DOHH2 (cell line): ENCODE measurements at regions not wholly inside any gene's neighbourhood (a gene's known extent, or its start where the extent isn't known, plus 50 kb on each side); places are given as distances from the start of the nearest gene placed in this dataset.
A peak's percentile ranks its signal among the peaks of the same experiment; 100 is the strongest.

Source experiments
- H3F3A ChIP-seq: fragments of 200-600 bp; sonication (generic), shearing (Covaris generic); 2 replicates; pipeline ENCODE4 v1.6.0; 2016; ENCODE audit warnings: antibody characterized with exemption, mild to moderate bottlenecking; ENCODE audit not compliant: control insufficient read depth, insufficient read depth
- H3K27ac ChIP-seq: fragments of 200-600 bp; sonication (generic); 2 replicates; pipeline ENCODE4 v1.5.1; 2014; ENCODE audit warnings: low read depth, mild to moderate bottlenecking, low read length, moderate library complexity
- H3K27me3 ChIP-seq: fragments of 200-600 bp; sonication (generic); 2 replicates; pipeline ENCODE4 v1.6.1; 2014; ENCODE audit warnings: mild to moderate bottlenecking, low read length, mixed read lengths; ENCODE audit not compliant: control insufficient read depth
- H3K36me3 ChIP-seq: fragments of 200-600 bp; sonication (generic); 2 replicates; pipeline ENCODE4 v1.6.1; 2014; ENCODE audit warnings: mild to moderate bottlenecking, low read length, moderate library complexity, mixed read lengths; ENCODE audit not compliant: control insufficient read depth
- H3K4me1 ChIP-seq: fragments of 200-600 bp; sonication (generic); 2 replicates; pipeline ENCODE4 v1.6.1; 2014; ENCODE audit warnings: mild to moderate bottlenecking, low read length, mixed read lengths; ENCODE audit not compliant: control insufficient read depth
- H3K4me2 ChIP-seq: fragments of 200-600 bp; sonication (generic); 2 replicates; pipeline ENCODE4 v1.6.0; 2014; ENCODE audit warnings: mild to moderate bottlenecking, low read length, moderate library complexity
- H3K4me3 ChIP-seq: fragments of 200-600 bp; sonication (generic); 2 replicates; pipeline ENCODE4 v1.5.1; 2014; ENCODE audit warnings: mild to moderate bottlenecking, low read length, mixed read lengths
- H3K79me2 ChIP-seq: fragments of 200-600 bp; sonication (generic); 2 replicates; pipeline ENCODE4 v1.6.1; 2014; ENCODE audit warnings: mild to moderate bottlenecking, low read length, mixed read lengths; ENCODE audit not compliant: control insufficient read depth
- H3K9me2 ChIP-seq: fragments of 200-600 bp; sonication (generic); replicated peaks from 2 replicates; pipeline ENCODE4 v1.6.1; 2014; ENCODE audit warnings: mild to moderate bottlenecking, low read length, mixed read lengths; ENCODE audit not compliant: control insufficient read depth
- H3K9me3 ChIP-seq: fragments of 200-600 bp; sonication (generic); 2 replicates; pipeline ENCODE4 v1.6.1; 2014; ENCODE audit warnings: antibody characterized with exemption, low read length, mixed read lengths; ENCODE audit not compliant: control insufficient read depth, insufficient read depth
- H4K20me1 ChIP-seq: fragments of 200-600 bp; sonication (generic); 2 replicates; pipeline ENCODE4 v1.6.0; 2014; ENCODE audit warnings: low read depth, mild to moderate bottlenecking, antibody characterized with exemption, low read length, moderate library complexity; ENCODE audit not compliant: control insufficient read depth, insufficient read depth
- CTCF ChIP-seq: fragments of 200-600 bp; sonication (generic); IDR thresholded peaks from one replicate; pipeline ENCODE4 v1.5.1; 2014; ENCODE audit warnings: antibody characterized with exemption, mild to moderate bottlenecking, low read depth, low read length; ENCODE audit not compliant: poor library complexity, severe bottlenecking
- EZH2phosphoT487 ChIP-seq: fragments of 200-600 bp; sonication (generic); IDR thresholded peaks from 2 replicates; pipeline ENCODE4 v1.6.1; 2017; ENCODE audit warnings: borderline replicate concordance, mild to moderate bottlenecking, antibody characterized with exemption, low read length, moderate library complexity, mixed read lengths

- no peaks in the 10 kb centered on the region for H3K79me2 ChIP-seq
- H3K27me3 ChIP-seq, result no peaks in the 10 kb centered on the region
- no peaks in the 10 kb centered on the region for H3K9me2 ChIP-seq
- H3K36me3 ChIP-seq, result no peaks in the 10 kb centered on the region
- H3K4me2 ChIP-seq, result no peak overlapping the region
- no peak overlapping the region for H3K4me3 ChIP-seq
- H3K4me1 ChIP-seq, result 0 out of 2 replicates have a peak, but pooled peaks cover 3% of the 10 kb centered on the region
- H3F3A ChIP-seq, result no peaks in the 10 kb centered on the region
- H3K9me3 ChIP-seq, result no peaks in the 10 kb centered on the region; the same call in 1 of the 2 replicates
- TF ChIP-seq EZH2phosphoT487 (no peak), CTCF (peak; percentile 50)
- H4K20me1 ChIP-seq, result no peaks in the 10 kb centered on the region
- no peak overlapping the region for H3K27ac ChIP-seq
Measured at GRCh38 chr6:140671926-140672325, 1297.5 kb upstream of the CITED2 start.

- no peaks in the 10 kb centered on the region for H3F3A ChIP-seq
- H3K4me1 ChIP-seq, result 0 out of 2 replicates have a peak, but pooled peaks cover 3% of the 10 kb centered on the region
- no peaks in the 10 kb centered on the region for H3K27me3 ChIP-seq
- H3K79me2 ChIP-seq, result no peaks in the 10 kb centered on the region
- no peak overlapping the region for H3K4me2 ChIP-seq
- no peak for TF ChIP-seq EZH2phosphoT487
- no peak for TF ChIP-seq CTCF
- no peaks in the 10 kb centered on the region for H3K9me3 ChIP-seq
- H4K20me1 ChIP-seq, result no peaks in the 10 kb centered on the region
- H3K9me2 ChIP-seq, result no peaks in the 10 kb centered on the region
- no peak overlapping the region for H3K4me3 ChIP-seq
- no peaks in the 10 kb centered on the region for H3K36me3 ChIP-seq
- no peak overlapping the region for H3K27ac ChIP-seq
Measured at GRCh38 chr6:140670021-140670420, 1295.6 kb upstream of the CITED2 start.

- no peaks in the 10 kb centered on the region for H3K27me3 ChIP-seq
- H3K9me2 ChIP-seq, result no peaks in the 10 kb centered on the region
- H3F3A ChIP-seq, result no peaks in the 10 kb centered on the region
- H3K27ac ChIP-seq, result no peak overlapping the region
- H3K79me2 ChIP-seq, result no peaks in the 10 kb centered on the region
- no peaks in the 10 kb centered on the region for H4K20me1 ChIP-seq
- no peak overlapping the region for H3K4me3 ChIP-seq
- no peaks in the 10 kb centered on the region for H3K9me3 ChIP-seq
- H3K4me2 ChIP-seq, result no peak overlapping the region
- no peaks in the 10 kb centered on the region for H3K36me3 ChIP-seq
- H3K4me1 ChIP-seq, result peaks cover 4% of the 10 kb centered on the region; the same call in 1 of the 2 replicates
- no peak for TF ChIP-seq CTCF
- TF ChIP-seq EZH2phosphoT487, result no peak
Measured at GRCh38 chr6:140669321-140669720, 1294.9 kb upstream of the CITED2 start.
